AG04449 (cell line): ENCODE measurements at regions not wholly inside any gene's neighbourhood (a gene's known extent, or its start where the extent isn't known, plus 50 kb on each side); places are given as distances from the start of the nearest gene placed in this dataset.

Source experiments
- CTCF ChIA-PET: fragments of 350-600 bp; formaldehyde crosslinking; extraction: SDS; loops from one replicate; lab custom pipeline; 2021; ENCODE audit warnings: antibody characterized with exemption; lab: Yijun Ruan, JAX
- POLR2A ChIA-PET: fragments of 400-600, 350-600 bp; formaldehyde crosslinking; extraction: SDS; loops from one replicate; lab custom pipeline; 2020; ENCODE audit warnings: antibody characterized with exemption, inconsistent platforms; lab: Yijun Ruan, JAX
- DNase-seq: peaks from one replicate; pipeline ENCODE4 v3.0.0-alpha.2; 2010; ENCODE audit warnings: low read depth, low spot score
- H3K4me3 ChIP-seq: 2 replicates; pipeline ENCODE4 v1.5.1; 2011; ENCODE audit warnings: low read depth, mild to moderate bottlenecking, control low read depth, low read length
- TF ChIP-seq, protein P1 (sequence below): IDR thresholded peaks from one replicate; pipeline ENCODE4 v1.5.1; 2011; ENCODE audit warnings: mild to moderate bottlenecking, moderate library complexity, low read length, control low read depth, inconsistent platforms; ENCODE audit not compliant: insufficient read depth; ENCODE audit errors: missing control alignments

DNA sequence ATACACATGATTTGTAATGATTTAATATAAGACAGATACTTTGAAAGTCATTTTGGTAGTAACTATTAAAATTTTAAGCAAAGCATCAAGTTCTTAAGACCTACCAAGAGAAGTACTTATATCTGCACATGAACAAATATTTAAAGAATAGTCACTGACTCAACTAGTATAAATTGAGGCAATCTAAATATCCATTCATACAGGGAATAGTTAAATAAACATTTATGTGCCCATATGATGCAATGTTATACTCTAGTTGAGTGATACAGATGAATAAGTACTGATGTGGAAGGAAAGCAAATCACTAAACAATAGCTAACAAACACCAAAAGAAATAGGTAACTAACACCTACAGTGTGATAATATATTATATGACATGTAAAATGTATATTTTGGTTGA lies 527.7 kb downstream of the EPHA3 start:
- TF ChIP-seq, protein P1, sequence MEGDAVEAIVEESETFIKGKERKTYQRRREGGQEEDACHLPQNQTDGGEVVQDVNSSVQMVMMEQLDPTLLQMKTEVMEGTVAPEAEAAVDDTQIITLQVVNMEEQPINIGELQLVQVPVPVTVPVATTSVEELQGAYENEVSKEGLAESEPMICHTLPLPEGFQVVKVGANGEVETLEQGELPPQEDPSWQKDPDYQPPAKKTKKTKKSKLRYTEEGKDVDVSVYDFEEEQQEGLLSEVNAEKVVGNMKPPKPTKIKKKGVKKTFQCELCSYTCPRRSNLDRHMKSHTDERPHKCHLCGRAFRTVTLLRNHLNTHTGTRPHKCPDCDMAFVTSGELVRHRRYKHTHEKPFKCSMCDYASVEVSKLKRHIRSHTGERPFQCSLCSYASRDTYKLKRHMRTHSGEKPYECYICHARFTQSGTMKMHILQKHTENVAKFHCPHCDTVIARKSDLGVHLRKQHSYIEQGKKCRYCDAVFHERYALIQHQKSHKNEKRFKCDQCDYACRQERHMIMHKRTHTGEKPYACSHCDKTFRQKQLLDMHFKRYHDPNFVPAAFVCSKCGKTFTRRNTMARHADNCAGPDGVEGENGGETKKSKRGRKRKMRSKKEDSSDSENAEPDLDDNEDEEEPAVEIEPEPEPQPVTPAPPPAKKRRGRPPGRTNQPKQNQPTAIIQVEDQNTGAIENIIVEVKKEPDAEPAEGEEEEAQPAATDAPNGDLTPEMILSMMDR = no peak
- ChIA-PET CTCF (no interaction called here), POLR2A (no interaction called here)

DNA sequence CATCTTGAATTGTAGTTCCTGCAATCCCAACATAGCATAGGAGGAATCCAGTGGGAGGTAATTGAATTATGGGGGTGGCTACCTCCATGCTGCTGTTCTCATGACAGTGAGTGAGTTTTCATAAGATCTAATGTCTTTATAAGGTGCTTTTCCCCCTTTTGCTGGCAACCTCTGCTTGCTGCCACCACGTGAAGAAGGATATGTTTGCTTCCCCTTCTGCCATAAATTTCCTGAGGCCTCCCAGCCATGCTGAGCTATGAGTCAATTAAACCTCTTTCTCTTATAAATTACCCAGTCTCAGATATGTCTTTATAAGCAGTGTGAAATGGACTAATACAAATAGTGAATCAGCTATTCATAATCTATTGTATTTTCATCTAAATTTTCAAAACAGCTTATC lies 537.3 kb downstream of the EPHA3 start:
- no peak for DNase-seq
- TF ChIP-seq, protein P1 = no peak
- H3K4me3 ChIP-seq = no peak overlapping the region
- CTCF ChIA-PET = no interaction called here
- POLR2A ChIA-PET = no interaction called here

More for the DNA sequence above, 527.7 kb downstream of the EPHA3 start:
- H3K4me3 ChIP-seq = no peak overlapping the region
- no peak for DNase-seq

DNA sequence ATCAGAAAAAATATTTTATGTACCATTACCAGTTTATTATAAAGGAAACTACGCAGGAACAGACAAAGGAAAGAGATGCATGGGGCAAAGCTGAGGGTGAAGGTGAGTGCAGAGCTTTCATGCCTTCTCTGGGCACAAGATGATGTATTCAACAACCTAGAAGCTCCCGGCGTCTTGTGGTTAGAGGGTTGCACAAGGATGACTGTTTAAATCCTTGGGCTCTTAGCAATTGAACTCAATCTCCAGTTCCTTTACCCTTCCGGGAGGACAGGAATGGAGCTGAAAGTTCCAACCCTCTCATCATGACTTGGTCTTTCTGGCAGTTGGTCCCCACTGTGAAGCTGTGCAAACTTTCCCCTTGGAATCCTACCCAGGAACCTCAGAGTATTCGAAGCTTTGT lies 542.0 kb downstream of the EPHA3 start:
- DNase-seq = no peak
- ChIA-PET CTCF (no interaction called here), POLR2A (no interaction called here)
- H3K4me3 ChIP-seq = no peak overlapping the region
- TF ChIP-seq, protein P1 = no peak

DNA sequence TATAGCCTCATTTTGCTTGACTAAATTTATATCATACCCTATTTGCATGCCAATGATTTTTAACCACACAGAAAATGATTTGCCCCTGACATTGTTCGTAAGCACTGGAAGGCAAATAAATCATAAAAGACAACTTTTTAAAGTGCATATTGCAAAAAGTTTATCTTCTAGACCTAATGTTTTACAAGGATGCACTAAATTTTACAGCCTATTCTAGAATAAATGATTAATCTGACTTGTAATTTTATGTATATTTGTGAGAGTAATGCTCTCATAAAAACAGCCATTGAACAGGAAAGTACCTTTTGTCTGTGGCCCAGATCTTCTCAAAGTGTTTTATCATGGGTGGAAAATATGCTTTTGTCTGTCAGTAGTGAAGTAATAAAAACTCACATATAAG lies 546.6 kb downstream of the EPHA3 start:
- TF ChIP-seq, protein P1 = no peak
- no peak for DNase-seq
- CTCF ChIA-PET = no interaction called here
- POLR2A ChIA-PET = no interaction called here
- no peak overlapping the region for H3K4me3 ChIP-seq

DNA sequence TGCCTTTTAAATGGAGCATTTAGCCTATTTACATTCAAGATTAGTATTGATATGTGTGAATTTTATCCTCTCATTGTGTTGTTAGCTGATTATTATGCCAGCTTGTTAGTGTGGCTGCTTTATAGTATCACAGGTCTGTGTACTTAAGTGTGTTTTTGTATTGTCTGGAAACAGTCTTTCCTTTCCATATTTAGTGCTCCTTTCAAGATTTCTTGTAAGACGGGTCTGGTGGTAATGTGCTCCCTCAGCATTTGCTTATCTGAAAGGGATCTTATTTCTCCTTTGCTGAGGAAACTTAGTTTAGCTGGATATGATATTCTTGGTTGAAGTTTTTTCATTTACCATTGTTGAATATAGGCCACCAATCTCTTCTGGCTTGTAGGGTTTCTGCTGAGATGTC lies 549.0 kb downstream of the EPHA3 start:
- POLR2A ChIA-PET = no interaction called here
- DNase-seq = no peak
- CTCF ChIA-PET = no interaction called here
- TF ChIP-seq, protein P1 = no peak
- no peak overlapping the region for H3K4me3 ChIP-seq

DNA sequence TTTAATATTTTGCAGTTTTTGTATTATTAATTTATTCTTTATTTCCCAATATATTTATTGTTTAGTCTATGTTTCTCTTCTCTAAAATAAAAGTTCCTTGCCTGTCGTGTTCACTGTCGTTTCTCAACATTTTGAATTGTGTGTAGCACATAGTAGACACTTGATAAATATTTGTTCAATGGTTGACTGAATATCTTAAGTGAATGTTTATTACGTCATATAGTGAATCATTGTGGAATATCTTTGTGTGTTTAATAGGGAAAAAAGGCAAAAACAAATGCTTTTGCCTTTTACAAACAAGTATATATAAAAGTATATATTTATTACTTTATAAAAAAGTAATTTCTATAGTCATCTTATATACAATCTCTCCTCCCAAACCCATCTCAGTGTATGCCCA lies 572.3 kb downstream of the EPHA3 start:
- POLR2A ChIA-PET = no interaction called here

More for the DNA sequence above, 572.3 kb downstream of the EPHA3 start:
- DNase-seq = no peak
- CTCF ChIA-PET = no interaction called here
- no peak overlapping the region for H3K4me3 ChIP-seq
- TF ChIP-seq, protein P1 = no peak
